HepG2 (cell line): ENCODE measurements at regions not wholly inside any gene's neighbourhood (a gene's known extent, or its start where the extent isn't known, plus 50 kb on each side); places are given as distances from the start of the nearest gene placed in this dataset.

Experiments used
- CBFB ChIP-seq: sonication (generic); formaldehyde crosslinking; IDR thresholded peaks from 2 replicates; pipeline ENCODE4 v1.4.0; 2020; ENCODE audit warnings: missing genetic modification reagents
- CBX5 ChIP-seq: sonication (generic); formaldehyde crosslinking; IDR thresholded peaks from 2 replicates; pipeline ENCODE4 v1.4.0; 2020; ENCODE audit warnings: missing genetic modification reagents, borderline replicate concordance
- CCDC6 ChIP-seq: sonication (generic); formaldehyde crosslinking; IDR thresholded peaks from 2 replicates; pipeline ENCODE4 v1.8.1; 2022; ENCODE audit warnings: mild to moderate bottlenecking, missing genetic modification reagents, moderate library complexity
- FOXJ3 ChIP-seq: sonication (generic); formaldehyde crosslinking; IDR thresholded peaks from 2 replicates; pipeline ENCODE4 v1.4.0; 2020; ENCODE audit warnings: missing genetic modification reagents, mild to moderate bottlenecking, borderline replicate concordance
- GATAD1 ChIP-seq: IDR thresholded peaks from 2 replicates; pipeline ENCODE4 v1.6.1; 2016; ENCODE audit warnings: missing genetic modification reagents, missing compliant biosample characterization
- GPBP1L1 ChIP-seq: sonication (generic); formaldehyde crosslinking; IDR thresholded peaks from 2 replicates; pipeline ENCODE4 v1.5.0; 2020; ENCODE audit warnings: mild to moderate bottlenecking, missing genetic modification reagents
- HDAC1 ChIP-seq: sonication (generic); formaldehyde crosslinking; IDR thresholded peaks from 2 replicates; pipeline ENCODE4 v1.5.1; 2020; ENCODE audit warnings: mild to moderate bottlenecking, missing genetic modification reagents
- HOXA3 ChIP-seq: sonication (generic); formaldehyde crosslinking; IDR thresholded peaks from 2 replicates; pipeline ENCODE4 v1.5.0; 2020; ENCODE audit warnings: missing genetic modification reagents
- IKZF1 ChIP-seq: fragments of 450-650 bp; IDR thresholded peaks from 2 replicates; pipeline ENCODE4 v1.7.1; 2016
- ISL2 ChIP-seq: sonication (generic); formaldehyde crosslinking; IDR thresholded peaks from 2 replicates; pipeline ENCODE4 v1.5.0; 2020; ENCODE audit warnings: missing genetic modification reagents
- JDP2 ChIP-seq: sonication (generic); formaldehyde crosslinking; IDR thresholded peaks from 2 replicates; pipeline ENCODE4 v1.8.1; 2022; ENCODE audit warnings: missing genetic modification reagents, borderline replicate concordance
- MED1 ChIP-seq: sonication (generic); formaldehyde crosslinking; IDR thresholded peaks from 2 replicates; pipeline ENCODE4 v1.4.0; 2020; ENCODE audit warnings: missing genetic modification reagents
- NFIB ChIP-seq: sonication (generic); formaldehyde crosslinking; IDR thresholded peaks from 2 replicates; pipeline ENCODE4 v1.9.0; 2021; ENCODE audit warnings: missing genetic modification reagents, mild to moderate bottlenecking, borderline replicate concordance
- NRL ChIP-seq: sonication (generic); formaldehyde crosslinking; IDR thresholded peaks from 2 replicates; pipeline ENCODE4 v1.5.0; 2020; ENCODE audit warnings: missing genetic modification reagents, mild to moderate bottlenecking, moderate library complexity, borderline replicate concordance
- PPARG ChIP-seq: conservative IDR thresholded peaks from 2 replicates; pipeline ENCODE4 v1.6.1; 2016; ENCODE audit warnings: missing biosample characterization, missing genetic modification reagents
- PRDM4 ChIP-seq: sonication (generic); formaldehyde crosslinking; IDR thresholded peaks from 2 replicates; pipeline ENCODE4 v1.9.0; 2021; ENCODE audit warnings: missing genetic modification reagents, borderline replicate concordance
- SAFB2 ChIP-seq: sonication (generic); formaldehyde crosslinking; IDR thresholded peaks from 2 replicates; pipeline ENCODE4 v1.5.1; 2020; ENCODE audit warnings: missing genetic modification reagents, low read depth, mild to moderate bottlenecking, borderline replicate concordance
- SKIL ChIP-seq: sonication (generic); formaldehyde crosslinking; IDR thresholded peaks from 2 replicates; pipeline ENCODE4 v1.8.0; 2022; ENCODE audit warnings: missing genetic modification reagents, mild to moderate bottlenecking, moderate library complexity, borderline replicate concordance
- XBP1 ChIP-seq: sonication (generic); formaldehyde crosslinking; IDR thresholded peaks from 2 replicates; pipeline ENCODE4 v1.5.0; 2020; ENCODE audit warnings: missing genetic modification reagents
- ZFP37 ChIP-seq: sonication (generic); formaldehyde crosslinking; IDR thresholded peaks from 2 replicates; pipeline ENCODE4 v1.4.0; 2020; ENCODE audit warnings: missing genetic modification reagents, borderline replicate concordance
- ZFX ChIP-seq: sonication (generic); formaldehyde crosslinking; IDR thresholded peaks from 2 replicates; pipeline ENCODE4 v1.4.0; 2020; ENCODE audit warnings: mild to moderate bottlenecking, low read depth, missing genetic modification reagents, moderate library complexity
- ZNF441 ChIP-seq: sonication (generic); formaldehyde crosslinking; IDR thresholded peaks from 2 replicates; pipeline ENCODE4 v1.7.0; 2021; ENCODE audit warnings: missing genetic modification reagents, borderline replicate concordance
- ZNF460 ChIP-seq: sonication (generic); formaldehyde crosslinking; IDR thresholded peaks from 2 replicates; pipeline ENCODE4 v1.5.1; 2020; ENCODE audit warnings: missing genetic modification reagents, mild to moderate bottlenecking, borderline replicate concordance
- ZNF572 ChIP-seq: sonication (generic); formaldehyde crosslinking; IDR thresholded peaks from 2 replicates; pipeline ENCODE4 v1.5.1; 2020; ENCODE audit warnings: mild to moderate bottlenecking, missing genetic modification reagents
- ZNF749 ChIP-seq: sonication (generic); formaldehyde crosslinking; IDR thresholded peaks from 2 replicates; pipeline ENCODE4 v1.8.0; 2022; ENCODE audit warnings: mild to moderate bottlenecking, missing genetic modification reagents, moderate library complexity, borderline replicate concordance

DNA sequence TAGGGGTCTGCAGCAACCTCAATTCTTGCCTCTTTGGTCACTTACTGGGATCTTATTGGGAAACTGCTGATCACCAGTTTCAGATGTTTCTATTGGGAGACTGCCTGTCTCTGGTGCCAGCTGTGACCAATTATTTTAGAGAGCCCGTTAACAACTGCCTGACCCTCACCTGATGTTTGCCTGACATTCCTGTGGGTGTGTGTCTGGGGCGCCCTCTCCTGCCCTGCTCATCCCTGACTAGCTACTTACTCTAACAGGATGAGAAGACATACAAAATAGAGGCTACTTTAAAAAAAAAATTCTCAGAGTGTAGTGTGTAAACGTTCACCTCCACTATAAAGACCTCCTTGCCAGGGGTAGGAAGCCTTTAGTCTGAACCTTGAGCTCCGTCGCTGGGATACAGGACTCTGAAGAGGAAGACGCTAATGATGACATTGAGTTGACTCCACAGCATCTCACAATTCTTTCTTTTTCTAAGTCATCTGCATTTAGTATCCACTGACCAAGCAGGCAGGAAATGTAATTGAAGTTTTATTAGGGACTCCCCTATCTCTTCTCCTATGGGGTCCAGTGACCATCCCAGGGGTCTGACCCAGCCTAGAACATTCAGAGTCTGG, 54.6 kb upstream of the DDR1 start (continued):
- TF ChIP-seq ZFP37, result no peak
- TF ChIP-seq HDAC1 (CRISPR knock-in tag), result 0 out of 2 replicates have a peak, but pooled peaks have one; percentile 20
- no peak for TF ChIP-seq GPBP1L1
- TF ChIP-seq CBX5 (CRISPR knock-in tag), result no peak
- no peak for TF ChIP-seq CCDC6
- no peak for TF ChIP-seq ZNF460 (CRISPR knock-in tag)
- TF ChIP-seq CBFB (CRISPR knock-in tag), result no peak
- TF ChIP-seq PPARG (CRISPR knock-in tag), result no peak
- TF ChIP-seq IKZF1, result no peak
- peak; percentile 42; the same call in 1 of the 2 replicates for TF ChIP-seq ISL2 (CRISPR knock-in tag)
- TF ChIP-seq SAFB2 (CRISPR knock-in tag), result no peak
- TF ChIP-seq PRDM4, result no peak
- 0 out of 2 replicates have a peak, but pooled peaks have one; percentile 11 for TF ChIP-seq HOXA3 (CRISPR knock-in tag)
- TF ChIP-seq MED1 (CRISPR knock-in tag), result peak; percentile 11; the same call in 1 of the 2 replicates
- 0 out of 2 replicates have a peak, but pooled peaks have one; percentile 12 for TF ChIP-seq ZFX
- TF ChIP-seq SKIL, result no peak
- TF ChIP-seq NRL (CRISPR knock-in tag), result no peak
- no peak for TF ChIP-seq FOXJ3 (CRISPR knock-in tag)
- TF ChIP-seq NFIB (CRISPR knock-in tag), result no peak
- TF ChIP-seq XBP1 (CRISPR knock-in tag), result no peak
- TF ChIP-seq ZNF441 (CRISPR knock-in tag), result no peak
- TF ChIP-seq JDP2 (CRISPR knock-in tag), result no peak
- no peak for TF ChIP-seq ZNF749 (CRISPR knock-in tag)
- no peak for TF ChIP-seq ZNF572 (CRISPR knock-in tag)
- TF ChIP-seq GATAD1 (CRISPR knock-in tag), result no peak
